ENCODE measurements at regions not wholly inside any gene's neighbourhood (a gene's known extent, or its start where the extent isn't known, plus 50 kb on each side); places are given as distances from the start of the nearest gene placed in this dataset.

DNA sequence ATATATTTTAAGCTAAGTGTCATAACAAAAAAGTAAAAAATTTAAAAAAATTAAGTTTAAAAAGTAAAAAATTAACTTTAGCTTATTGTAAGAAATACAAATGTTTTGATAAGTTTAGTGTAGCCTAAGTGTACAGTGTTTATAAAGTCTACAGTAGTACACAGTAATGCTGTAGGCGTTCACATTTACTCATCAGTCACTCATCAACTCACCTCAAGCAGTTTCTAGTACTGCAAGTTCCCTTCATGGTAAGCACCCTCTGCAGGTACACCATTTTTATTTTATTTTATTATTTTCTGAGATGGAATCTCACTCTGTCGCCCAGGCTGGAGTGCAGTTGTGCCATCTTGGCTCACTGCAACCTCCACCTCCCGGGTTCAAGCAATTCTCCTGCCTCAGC lies 316.0 kb downstream of the FGFR2 start:
- no peak for DNase-seq

DNA sequence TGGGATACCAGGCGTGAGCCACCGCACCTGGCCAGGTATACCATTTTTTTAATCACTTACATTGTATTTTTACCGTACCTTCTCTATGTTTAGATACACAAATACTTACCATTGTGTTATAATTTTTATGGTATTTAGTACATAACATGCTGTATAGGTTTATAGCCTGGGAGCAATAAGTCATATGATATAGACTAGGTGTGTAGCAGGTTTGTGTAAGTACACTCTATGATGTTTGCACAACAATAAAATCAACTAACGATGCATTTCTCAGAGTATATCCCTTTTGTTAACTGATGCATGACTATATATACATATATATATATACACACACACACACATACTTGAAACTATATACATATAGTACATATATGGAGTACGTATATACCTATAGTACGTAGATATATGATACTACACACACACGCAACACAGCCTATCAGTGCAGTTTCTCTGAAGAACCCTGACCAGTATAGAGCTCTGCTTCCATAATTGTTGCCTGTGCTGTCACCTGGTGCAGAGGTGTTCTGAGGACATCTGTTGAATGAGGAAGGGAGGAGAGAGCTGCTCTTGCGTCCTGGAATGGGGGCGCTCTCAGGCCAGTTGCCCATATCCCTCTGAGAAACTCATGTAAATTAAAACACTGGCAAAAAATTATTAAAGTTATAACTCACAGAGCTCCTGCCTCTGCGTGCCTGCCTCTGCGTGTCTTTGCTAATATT lies 315.3 kb downstream of the FGFR2 start:
- no peak for DNase-seq

GRCh38 chr10:121284936-121285335 lies 313.3 kb downstream of the FGFR2 start:
- no peak for DNase-seq

DNA sequence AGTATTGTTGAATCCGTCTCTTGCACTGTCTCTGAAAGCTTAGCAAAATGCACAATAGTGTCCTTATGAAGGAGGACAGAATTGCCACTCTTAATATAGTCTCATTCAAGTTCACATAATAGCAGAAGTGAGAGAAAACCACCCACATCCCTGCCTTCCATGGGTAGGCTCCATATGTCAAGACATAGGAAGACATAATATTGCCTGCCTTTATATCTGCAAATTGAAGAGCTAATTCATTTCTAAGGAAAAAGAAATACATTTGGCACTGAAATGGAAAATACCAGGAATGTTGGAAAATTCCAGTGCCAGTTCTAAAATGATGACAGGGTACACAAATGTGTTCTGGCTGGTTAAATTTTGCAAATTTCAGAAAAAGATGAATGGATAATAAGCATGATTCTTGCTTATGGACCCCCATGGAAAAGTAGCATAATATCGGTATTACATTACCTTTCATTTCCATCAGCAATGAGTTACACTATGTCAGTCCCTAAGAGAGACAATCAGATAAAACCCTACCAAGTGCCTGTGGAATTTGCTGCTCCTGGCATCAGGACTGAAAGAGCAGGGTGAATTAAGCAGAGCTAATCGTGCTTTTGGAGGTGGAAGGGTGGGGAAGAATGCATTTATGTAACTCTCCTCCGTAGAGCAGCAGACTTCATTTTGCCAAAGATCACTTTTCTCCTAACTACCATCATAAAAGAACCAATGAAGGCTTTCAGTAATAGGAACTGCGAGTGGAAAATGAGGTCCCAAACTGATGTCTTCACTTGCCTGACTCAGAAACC lies 312.6 kb downstream of the FGFR2 start:
- DNase-seq = no peak

DNA sequence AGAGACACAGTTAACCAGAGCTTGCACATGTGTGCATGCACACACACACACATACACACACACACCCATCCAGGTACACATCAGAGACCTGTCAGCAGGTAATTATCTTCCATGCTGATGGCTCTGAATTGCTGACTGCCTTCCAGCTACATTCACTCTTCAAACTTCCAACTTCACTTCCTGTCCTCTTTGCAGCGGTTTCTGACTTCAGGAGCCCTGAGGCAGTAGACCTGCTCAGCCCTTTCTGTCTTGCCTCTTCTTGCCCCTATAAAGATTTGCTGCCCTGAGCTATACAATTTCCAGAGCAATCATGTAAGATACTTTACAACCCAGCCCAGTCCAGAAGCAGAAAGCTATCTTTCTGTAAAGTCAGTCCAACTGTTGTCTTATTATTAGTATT lies 310.2 kb downstream of the FGFR2 start:
- no peak for DNase-seq

DNA sequence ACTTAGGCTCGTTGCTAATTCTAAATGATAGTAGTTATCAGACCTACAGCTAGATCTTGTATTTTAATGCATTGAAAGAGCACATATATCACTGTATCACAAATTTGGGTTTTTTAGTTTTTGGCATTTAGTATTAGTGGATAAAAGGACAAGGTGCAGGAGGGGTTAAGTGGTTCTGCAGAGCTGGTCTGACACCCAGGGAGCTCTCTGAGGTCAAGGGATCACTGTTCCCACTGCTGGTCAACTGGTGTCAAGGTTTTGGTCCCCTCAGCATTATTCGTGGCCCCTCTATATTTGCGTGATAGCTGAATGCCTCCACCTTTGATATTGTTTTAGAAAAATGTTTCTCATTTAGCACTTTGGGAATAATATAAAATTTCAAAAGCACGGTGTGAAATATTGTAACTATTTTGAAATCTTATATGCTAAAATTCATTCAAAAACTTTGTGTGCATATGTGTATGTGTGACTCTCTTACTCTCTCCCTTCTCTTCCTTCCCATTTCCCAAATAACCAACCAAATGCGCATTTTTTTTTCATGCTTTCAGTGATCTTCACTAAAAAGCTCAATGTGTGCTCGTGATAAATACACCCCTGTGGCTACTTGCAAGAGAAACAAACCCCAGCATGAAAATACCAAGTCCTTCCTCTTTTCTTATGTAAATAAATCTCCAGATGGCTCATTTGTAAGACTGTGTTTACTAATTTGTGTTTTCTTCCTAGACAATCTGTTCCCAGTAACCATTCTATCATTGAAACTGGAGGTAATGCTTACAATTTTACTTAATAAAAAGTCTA lies 309.2 kb downstream of the FGFR2 start:
- DNase-seq = no peak

GRCh38 chr10:121289800-121290199 lies 308.4 kb downstream of the FGFR2 start:
- DNase-seq = no peak

- DNase-seq = no peak
These were observed 307.6 kb downstream of the FGFR2 start for GRCh38 chr10:121290674-121291073.

- DNase-seq = no peak
These were observed 306.9 kb downstream of the FGFR2 start for GRCh38 chr10:121291376-121291775.

GRCh38 chr10:121291823-121292222 lies 306.4 kb downstream of the FGFR2 start:
- DNase-seq = no peak

GRCh38 chr10:121292321-121292720 lies 305.9 kb downstream of the FGFR2 start:
- no peak for DNase-seq

DNA sequence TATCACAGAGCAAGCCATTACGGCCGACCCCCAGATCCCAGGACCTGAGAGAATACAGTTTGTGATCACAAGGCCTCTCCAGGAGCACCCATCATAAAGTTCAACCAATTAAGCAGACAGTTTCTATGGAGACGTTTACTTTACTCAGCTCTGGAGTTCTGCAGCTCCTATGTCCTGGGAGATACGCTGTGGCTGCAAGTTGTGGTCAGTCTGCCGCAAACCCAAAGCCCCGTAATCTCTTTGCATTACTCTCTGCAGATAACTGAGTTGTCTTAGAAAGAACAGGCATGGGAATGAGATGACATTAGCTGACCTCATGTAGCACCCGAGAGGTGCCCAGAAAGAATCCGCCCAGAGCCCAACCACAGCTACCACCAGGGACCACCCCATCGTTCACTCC lies 305.1 kb downstream of the FGFR2 start:
- no peak for DNase-seq

DNA sequence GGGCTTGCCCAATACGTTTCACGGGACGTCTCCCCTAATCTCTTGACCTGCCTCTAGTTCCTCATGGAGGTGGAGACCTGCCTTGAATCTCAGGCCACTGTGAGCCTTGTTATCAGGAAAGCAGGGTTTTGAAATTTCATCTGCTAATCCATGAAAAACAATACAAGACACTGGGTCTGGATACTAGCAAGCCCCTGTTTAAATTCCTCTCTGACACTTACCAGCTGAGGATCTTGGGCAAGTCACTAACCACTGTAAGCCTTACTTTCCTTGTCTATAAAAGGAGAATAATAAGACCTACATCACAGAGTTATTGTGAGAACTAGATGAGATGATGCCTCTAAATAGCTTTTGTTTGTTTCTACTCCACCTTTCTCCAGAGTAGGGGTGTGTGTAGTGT lies 303.6 kb downstream of the FGFR2 start:
- no peak for DNase-seq

DNA sequence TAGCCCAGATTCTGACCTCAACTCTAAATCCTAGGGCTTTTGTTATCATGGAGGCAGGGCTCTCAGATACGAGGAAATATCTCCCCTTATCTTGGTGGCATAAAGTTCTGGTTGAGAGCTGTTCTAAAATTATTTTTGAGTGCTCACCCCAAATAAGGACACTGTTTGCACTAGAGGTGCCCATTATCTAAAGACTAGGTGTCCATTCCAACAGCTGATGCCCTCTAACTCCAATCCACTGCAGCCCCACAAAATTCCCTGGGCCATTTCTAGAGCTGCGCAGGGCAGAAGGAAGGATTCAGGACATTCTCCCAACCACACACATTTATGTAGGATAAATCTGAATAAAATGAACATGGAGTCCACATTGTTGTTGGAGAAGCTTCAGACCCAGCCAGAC lies 301.9 kb downstream of the FGFR2 start:
- no peak for DNase-seq

DNA sequence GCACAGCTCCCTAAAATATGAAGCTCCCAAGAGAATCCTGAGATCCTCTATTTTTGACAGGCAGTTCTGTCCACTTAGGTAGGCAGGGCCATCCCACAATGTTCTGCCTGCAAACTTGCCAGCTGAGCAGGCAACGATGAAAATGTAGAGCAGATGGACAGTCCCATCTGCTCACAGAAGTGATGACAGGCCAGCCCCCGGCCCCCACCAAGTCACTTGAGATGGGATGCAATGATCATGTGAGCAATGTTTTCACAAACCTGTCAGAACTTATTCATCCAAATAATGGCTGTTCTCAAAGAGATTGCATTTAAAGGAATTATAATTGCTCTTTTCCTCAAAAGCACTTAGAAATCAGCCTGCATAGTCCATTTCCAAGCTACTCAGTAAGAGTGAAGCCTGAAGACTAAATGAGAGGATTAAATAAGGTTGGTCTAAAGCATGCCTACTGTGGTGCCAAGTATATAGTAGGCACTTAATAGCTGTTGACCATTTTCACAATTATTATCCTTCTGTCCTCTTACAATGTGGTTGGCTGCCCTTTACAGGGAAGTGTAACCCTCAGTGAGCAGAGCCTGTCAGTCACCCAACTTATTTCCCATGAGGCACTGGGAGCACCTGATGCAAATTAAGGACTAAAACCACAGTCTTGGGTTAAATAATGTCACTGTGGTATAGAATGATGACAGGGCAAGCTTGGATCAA lies 301.2 kb downstream of the FGFR2 start:
- DNase-seq = no peak

DNA sequence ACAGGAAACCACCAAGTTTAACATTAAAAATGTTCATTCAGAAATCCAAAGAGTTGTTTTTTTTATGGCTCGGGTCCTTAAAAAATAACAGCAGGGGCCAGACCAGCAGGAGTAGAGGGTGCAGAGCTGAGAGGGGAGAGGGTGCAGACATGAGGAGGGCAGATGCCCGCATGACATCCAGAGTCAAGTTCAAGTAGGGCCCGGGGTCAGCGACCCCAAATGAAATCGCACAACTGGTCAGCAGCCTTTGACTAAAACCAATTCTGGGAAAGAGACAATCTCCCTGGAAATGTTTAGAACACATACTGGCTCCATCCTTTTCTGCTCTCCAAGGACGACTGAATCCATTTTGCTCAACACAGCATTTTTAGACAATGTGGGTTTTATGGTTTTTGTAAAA lies 297.5 kb downstream of the FGFR2 start:
- no peak for DNase-seq

- no peak for DNase-seq
These were observed 295.6 kb downstream of the FGFR2 start for GRCh38 chr10:121302541-121303180.

GRCh38 chr10:121303287-121303890 lies 294.9 kb downstream of the FGFR2 start:
- DNase-seq = no peak

DNA sequence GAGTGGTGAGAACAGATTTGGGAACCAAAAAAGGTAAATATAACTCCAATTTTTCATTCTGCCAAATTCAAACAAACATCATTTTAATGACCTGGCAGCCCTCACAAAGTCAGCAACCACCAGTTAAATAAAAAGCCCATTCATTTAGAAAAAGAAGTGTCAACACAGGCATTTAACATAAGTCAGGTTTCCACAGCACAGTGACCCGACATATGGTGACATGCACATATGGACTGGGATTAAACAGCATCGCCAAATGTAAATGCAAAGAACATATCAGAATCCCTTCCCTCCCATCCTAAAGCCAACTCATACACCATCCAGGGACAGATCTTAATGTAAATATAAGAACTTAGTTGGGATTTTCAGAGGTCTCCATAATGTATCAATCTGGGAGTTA lies 293.2 kb downstream of the FGFR2 start:
- DNase-seq = no peak

- no peak for DNase-seq
These were observed 292.0 kb downstream of the FGFR2 start for GRCh38 chr10:121306159-121306673.

DNA sequence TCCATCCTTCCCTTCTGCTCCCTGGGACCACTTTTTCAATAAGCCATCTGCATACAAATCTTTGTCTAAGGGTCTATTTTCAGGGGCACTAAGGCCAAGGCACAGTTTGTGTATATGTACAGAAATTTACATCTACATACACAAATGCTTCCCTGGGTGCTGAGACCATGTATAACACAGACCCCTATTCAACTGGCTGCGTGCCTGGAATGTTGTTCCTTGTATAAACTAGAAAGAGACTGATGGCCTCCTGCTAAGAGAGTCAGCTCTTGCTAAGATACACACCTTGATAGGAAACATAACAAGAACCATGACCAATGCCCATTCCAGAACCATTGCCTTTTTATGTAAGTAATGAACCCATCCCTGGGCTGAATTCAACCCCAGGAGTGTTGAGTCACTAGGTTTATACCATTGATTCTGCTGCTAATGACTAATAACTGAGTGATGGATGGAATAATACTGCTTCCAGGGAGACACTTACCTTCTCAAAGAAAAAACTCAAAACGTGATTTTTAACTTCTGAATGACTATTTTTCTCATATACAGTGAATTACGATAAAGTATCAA lies 290.7 kb downstream of the FGFR2 start:
- DNase-seq = no peak

Measured in CD4-positive, alpha-beta T cell treated with Interleukin-6 for 4 hours (primary cell).